Stimulated activated CD4-positive, alpha-beta T cell treated with anti-CD3 and anti-CD28 coated beads, TNF-alpha, amount 100 ng/mL, for 24 hours (primary cell): ENCODE measurements at regions not wholly inside any gene's neighbourhood (a gene's known extent, or its start where the extent isn't known, plus 50 kb on each side); places are given as distances from the start of the nearest gene placed in this dataset.

ENCODE experiments used
- DNase-seq, 3 experiments: peaks; one replicate each; pipeline ENCODE4 v3.0.0-alpha.2; 2020; ENCODE audit warnings: low read depth in 3 of 3

DNA sequence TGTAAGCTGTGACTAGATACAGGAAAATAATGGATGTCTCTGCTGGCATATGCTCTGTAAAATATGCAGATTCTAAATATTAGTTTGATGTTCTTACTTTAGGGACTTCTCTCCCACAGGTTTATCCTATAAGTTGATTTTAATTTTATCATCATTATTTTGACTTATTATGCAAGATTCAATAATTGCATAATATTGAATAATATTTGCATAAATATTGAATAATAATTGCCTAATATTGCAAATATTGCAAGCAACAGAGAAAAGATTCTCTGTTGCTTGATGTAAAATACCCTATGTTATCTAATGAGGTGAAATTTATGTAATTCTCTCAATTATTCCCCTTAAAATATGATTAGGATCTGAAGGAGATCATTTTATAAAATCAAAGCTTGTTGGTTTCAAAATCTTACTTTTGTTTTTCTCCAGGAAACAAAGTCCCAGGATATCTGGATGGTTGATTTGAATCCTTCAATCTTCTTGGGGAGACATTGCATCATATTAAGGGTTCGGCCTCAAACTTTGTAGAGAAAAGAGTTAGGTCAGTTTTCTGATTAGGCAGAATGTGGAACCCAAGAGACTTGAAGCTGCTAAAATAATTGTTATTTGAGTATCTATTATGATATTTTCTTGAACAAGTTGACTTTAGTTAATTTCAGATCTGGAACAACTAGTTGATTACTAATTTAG, 92.8 kb upstream of the MTPN start:
- DNase-seq: no peak

GRCh38 chr7:136067277-136067676, 90.1 kb upstream of the MTPN start:
- no peak for DNase-seq

GRCh38 chr7:136066304-136067143, 89.4 kb upstream of the MTPN start:
- DNase-seq: no peak

- no peak for DNase-seq
Observed at GRCh38 chr7:136064627-136065237, 87.6 kb upstream of the MTPN start.

DNA sequence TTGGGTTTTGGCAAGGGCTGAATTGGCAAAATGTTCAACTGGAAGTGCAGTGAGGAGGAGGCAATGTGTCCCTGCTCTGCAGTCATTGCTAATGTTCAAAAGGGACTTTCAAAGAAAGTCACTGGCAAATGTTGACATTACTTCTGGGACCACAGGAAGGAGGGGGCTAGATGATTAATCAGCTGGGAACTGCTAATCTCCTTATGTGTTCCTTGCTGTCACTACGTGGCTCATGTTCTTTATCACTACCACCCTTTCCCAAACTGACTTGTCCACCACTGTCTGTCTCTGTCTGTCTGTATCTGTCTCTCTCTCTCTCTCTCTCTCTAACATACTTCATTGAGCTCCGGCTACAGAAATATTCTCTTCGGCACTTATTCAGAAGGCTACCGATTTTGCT, 86.9 kb upstream of the MTPN start:
- no peak for DNase-seq

GRCh38 chr7:136063326-136063666, 86.1 kb upstream of the MTPN start:
- no peak for DNase-seq

DNA sequence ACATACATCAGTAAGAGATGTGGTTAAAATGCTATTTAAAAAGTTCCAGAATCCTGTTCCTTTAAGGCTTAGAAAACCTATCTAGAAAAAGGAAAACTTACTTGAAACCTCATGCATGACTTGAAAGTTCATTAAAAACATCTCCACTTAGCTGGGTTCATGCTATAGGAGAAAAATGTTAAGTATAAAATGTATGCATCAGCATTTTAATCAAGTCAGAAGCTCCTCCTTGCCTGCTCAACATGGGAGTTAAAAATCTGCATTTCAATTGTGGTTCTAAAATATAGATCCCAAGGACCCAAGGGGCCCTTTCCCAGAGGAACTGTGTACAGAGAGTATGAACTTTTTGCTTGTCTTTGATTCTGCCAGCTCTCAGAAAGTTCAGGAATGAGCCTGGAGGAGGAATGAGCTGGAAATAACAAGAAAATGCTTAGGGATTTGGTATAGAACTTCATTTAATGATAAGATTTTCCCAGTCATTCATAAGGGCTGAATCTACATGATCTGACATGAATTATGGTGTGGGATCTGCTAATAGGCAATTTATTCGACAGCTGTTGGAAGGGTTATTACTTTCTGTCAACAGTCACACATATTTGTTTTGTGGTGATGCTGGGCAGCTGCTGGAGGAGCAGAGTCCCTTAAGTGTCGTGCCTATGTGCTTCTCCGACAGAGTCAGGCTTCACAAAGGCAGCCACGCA, 85.6 kb upstream of the MTPN start:
- no peak for DNase-seq

GRCh38 chr7:136061433-136061832, 84.3 kb upstream of the MTPN start:
- DNase-seq: no peak

GRCh38 chr7:136058546-136058945, 81.4 kb upstream of the MTPN start:
- no peak for DNase-seq

GRCh38 chr7:136057509-136057908, 80.3 kb upstream of the MTPN start:
- DNase-seq: no peak

DNA sequence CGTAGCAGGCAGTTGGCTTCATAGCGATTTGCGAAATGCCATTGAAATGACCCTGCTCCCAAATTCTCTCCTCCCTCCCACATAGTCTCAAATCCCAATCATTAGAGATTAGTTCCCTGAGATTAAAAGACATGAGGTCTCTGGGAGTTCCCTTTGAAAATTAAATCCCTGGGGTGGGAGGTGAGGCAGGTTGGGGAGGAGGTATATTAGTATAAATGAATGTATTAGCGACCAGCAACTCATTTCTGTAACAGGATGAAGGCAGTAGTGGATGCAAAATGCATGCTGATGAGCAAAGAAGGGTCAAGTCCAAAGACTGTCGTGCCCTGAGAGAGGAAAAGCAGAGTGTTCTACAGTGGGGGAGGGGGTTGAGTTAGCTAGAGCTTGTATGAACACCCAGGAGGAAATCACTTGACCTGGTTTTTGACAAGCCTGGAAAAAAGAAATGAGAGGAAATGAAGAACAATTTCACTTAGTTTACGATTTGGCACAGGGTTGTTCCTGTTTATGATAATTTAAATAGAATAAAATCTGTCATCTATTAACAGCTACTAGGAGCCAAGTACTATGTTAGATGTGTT, 79.6 kb upstream of the MTPN start:
- DNase-seq: no peak

DNA sequence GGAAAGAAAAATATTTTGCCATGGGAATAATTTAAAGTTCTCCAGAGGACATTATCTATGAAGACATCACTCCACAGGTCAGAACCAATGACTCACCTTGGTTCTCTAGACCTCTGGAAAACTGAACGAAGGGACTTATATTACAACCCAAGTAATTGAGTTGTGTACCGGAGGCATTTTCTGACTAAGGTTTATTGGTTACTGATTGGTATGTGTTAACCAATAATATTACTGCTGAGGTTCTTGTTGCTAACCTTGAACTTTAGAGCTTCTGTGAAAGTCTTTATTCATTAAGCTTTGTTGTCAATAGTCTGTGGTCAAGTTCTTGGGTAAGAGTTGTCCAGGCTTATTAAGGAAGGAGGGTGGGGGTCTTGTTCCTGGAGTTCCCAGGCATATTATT, 78.1 kb upstream of the MTPN start:
- DNase-seq: no peak

DNA sequence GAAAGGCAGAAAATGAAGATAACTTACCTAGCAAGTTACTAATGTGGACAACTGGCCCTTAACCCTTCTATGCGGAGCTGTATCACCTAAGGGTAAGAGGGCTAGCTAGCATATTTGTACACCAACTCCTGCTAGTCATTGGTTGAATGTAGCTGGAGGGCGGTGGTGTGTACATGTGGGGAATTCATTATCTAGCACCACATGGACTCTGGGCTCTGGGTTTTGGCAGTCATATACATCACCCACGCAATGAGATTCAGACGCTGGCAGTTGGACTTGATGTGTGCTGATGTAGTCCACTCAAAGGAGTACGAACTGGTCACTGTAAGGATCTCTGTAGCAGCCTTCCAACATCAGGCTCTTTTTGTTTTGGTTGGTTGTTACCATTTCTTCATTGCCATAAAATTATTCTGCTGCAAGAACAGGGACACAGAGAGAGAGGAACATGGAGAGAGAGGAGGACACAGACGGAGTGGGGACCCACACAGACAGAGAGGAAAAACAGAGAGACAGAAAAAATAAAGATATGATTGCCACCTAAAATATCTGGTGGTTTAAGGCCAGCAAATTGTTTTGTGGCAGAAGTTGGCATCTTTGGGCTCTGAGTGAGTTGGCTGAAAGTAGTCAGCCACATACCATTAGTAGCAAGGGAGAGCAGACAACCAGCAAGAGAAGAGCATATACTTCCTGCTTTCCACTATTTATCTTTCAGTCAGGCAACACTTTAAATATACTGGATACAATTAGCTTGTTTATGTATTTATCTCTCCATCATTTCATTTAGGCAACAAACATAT, 76.7 kb upstream of the MTPN start:
- DNase-seq: no peak

DNA sequence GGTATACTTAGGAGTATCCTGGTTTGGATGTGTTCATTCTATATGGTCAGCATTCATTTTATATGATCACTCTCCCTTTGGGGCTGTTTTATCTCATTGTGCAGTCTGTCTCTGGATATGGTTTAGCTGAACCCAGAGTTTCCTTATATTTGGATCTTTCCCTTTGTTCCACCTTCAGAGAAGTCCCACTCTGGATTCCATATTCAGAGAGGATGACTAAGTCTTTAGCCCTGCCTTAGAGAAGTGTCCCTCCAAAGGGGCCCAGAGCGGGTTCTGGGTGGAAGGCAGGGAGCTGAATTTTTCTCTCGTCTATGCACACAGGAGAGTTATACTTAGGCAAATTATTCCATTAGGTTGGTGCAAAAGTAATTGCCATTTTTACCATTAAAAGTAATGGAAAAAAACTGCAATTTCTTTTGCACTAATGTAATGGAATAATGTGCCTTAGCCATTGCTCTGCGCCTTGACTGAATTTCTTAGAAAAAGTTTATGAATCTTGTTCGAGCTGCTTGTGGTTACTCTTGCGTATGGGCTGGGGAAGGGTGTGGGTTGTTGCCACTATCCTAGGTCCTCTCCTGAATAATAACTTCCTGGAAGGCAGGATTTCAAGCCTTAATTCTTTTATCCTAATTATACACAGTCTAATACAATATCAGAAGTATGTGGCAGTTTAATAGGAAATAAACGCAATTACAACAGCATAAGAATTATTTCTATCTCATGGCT, 74.2 kb upstream of the MTPN start:
- DNase-seq: no peak

- no peak for DNase-seq
Observed at GRCh38 chr7:136050462-136050847, 73.3 kb upstream of the MTPN start.

DNA sequence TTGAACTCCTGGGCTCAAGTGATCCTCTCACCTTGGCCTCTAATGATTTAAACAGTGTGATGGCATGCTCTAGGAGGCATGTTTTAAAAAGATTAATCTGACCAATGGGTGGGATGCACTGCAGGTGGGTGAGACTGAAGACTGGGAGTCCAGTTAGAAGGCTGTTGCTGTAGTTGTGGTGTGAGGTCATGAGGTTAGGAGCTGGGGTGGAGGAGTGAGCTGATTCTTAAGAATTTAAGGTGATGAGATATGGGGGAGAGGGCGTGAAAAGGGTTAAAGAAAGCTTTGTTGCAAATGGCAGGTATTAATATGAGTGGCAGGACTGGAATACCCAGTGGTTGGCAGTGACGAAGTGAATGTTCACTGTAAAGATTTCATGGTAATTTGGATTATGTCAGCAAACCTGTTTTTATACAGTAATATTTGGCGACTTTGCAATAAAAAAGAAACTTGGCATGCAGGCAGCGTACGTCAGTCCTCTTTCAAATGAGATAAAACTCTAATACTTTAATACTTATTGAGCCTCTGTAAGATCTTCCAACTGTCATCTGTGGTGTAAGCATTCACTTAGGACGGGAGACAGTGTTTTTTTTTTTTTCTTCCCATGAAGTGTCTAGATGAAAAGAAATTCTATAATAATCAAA, 72.8 kb upstream of the MTPN start:
- DNase-seq: no peak

- no peak for DNase-seq
Observed at GRCh38 chr7:136049117-136049516, 72.0 kb upstream of the MTPN start.

- no peak for DNase-seq
Observed at GRCh38 chr7:136046548-136046947, 69.4 kb upstream of the MTPN start.

- no peak for DNase-seq
Observed at GRCh38 chr7:136045992-136046391, 68.8 kb upstream of the MTPN start.

DNA sequence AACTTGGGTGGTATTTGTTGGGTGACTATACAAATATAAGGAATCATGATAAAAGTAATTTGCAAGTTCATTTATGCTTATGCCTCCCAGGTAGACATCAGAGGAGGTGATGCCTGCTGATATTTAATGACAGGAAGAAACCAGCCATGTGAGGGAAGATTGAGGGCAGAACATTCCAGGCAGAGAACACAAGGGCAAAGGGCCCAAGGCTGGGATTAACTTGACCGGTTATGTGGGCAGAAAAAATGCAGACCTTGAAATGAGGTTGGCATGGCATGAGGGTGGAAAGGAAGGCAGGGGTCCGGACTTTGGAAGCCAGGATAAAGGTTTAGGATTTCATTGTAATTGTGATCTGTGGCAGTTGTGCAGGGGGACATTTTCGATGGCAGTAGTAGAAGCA, 68.0 kb upstream of the MTPN start:
- no peak for DNase-seq
